Fibroblast of the aortic adventitia (primary cell): ENCODE measurements at regions not wholly inside any gene's neighbourhood (a gene's known extent, or its start where the extent isn't known, plus 50 kb on each side); places are given as distances from the start of the nearest gene placed in this dataset.

Experiments
- DNase-seq: peaks from one replicate; pipeline ENCODE4 v3.0.0-alpha.2; 2010; ENCODE audit warnings: low read depth
- H3K4me3 ChIP-seq: 2 replicates; pipeline ENCODE4 v1.5.1; 2011; ENCODE audit warnings: low read depth, mild to moderate bottlenecking, control low read depth, low read length, moderate library complexity
- CTCF ChIP-seq: IDR thresholded peaks from 2 replicates; pipeline ENCODE4 v1.5.1; 2011; ENCODE audit warnings: mild to moderate bottlenecking, low read length, control low read depth, inconsistent platforms; ENCODE audit not compliant: insufficient read depth

DNA sequence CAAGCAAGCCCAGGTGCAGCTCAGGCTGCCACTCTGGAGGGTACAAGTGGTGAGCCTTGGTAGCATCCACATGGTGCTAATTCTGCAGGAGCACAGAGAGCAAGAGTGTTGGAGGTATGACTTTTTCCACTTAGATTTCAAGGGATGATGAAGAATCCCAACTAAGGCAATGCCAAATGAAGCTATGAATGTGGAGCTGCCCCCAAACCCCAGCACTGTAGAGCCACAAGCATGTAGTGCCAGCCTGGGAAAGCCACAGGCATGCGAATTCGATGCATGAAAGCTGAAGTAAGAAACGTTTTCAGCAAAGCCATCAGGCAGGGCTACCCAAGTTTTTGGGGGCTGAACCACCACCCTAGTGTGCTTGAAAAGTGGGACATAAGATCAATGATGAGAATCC lies 251.1 kb downstream of the HAO1 start:
- TF ChIP-seq CTCF = no peak
- DNase-seq = no peak
- H3K4me3 ChIP-seq = no peak overlapping the region

DNA sequence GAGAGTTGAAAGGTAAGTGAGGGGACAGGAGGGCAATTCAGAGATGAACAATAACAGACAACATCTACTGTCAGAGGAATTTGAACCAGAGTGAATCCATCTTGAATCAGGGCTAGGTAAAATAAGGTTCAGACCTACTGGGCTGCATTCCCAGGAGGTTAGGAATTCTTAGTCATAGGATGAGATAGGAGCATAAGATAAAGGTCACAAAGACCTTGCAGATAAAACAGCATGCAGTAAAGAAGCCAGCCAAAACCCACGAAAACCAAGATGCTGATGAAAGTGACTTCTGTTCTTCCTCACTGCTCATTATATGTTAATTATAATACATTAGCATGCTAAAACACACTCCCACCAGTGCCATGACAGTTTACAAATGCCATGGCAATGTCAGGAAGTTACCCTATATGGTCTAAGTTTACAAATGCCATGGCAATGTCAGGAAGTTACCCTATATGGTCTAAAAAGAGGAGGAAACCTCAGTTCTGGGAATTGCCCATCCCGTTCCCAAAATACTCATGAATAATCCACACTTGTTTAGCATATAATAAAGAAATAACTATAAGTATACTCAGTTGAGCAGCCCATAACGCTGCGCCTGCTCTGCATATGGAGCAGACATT lies 248.5 kb downstream of the HAO1 start:
- H3K4me3 ChIP-seq = no peak overlapping the region
- no peak for TF ChIP-seq CTCF
- peak; percentile 50 for DNase-seq

- DNase-seq = no peak
These were observed 247.8 kb downstream of the HAO1 start for GRCh38 chr20:7692478-7692877.

DNA sequence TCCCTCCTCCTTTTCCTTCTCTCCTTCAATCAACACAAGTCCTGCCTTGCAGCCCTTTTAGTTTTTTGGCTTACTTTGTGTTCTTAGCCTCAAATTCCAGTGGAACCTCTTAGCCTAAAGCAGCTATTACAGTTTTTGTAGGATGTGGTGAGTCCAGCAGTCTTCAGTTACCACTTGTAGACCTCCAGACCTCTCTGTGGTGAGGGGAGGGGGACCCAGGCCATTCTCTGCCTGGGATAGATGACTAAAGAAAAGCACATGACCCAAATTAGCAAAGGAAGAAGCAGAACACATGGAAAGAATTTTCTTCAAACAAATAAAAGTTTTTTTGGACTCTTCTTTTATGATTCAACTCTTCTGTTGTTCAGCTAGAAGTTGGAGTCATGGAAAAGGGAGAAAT lies 246.5 kb downstream of the HAO1 start:
- H3K4me3 ChIP-seq = no peak overlapping the region
- no peak for TF ChIP-seq CTCF
- peak; percentile 53 for DNase-seq

More at GRCh38 chr20:7692478-7692877, 247.8 kb downstream of the HAO1 start:
- H3K4me3 ChIP-seq = no peak overlapping the region
- TF ChIP-seq CTCF = no peak

DNA sequence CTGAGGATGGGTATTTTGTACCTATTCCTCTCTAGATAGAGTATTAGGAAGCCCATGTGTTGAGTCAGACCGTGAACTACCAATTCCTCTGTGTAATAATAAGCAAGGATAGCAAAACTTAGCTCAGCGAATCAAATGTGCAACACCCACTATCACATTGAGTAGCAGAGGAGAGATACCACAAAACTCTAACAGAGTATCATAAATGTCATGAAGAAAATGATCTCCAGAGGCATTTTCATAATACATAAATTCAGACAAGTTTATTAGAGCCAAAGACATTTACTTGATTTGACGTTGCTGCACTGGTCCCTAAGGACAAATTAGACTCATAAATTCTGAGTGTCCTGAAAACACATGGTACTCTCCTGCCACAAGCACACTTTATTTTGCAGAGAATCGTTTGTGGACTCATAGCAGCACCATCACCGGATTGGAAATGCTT lies 245.2 kb downstream of the HAO1 start:
- TF ChIP-seq CTCF = no peak

DNA sequence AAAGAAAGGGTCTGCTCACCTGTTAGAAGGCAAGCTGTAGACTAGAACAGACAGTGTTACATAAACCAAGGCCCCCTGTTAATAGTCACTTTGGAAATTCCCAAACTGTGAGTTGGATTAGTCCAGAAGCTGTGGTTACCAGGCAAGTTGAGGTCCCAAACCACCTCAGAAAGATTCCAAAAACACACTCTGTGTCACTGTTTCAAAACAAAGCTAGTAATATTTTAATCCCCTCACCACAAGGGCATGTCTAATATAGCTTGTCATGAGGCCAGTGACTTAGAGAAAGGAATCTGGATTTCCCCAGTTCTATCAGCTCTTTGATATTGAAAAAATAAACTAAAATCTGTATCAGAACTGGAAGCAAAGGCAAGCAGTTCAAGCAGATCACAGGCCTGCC lies 244.6 kb downstream of the HAO1 start:
- TF ChIP-seq CTCF = no peak
- no peak overlapping the region for H3K4me3 ChIP-seq
- DNase-seq = peak; percentile 85

More for the DNA sequence above, 245.2 kb downstream of the HAO1 start:
- DNase-seq = peak; percentile 51
- no peak overlapping the region for H3K4me3 ChIP-seq

GRCh38 chr20:7696311-7696710 lies 243.9 kb downstream of the HAO1 start:
- no peak for TF ChIP-seq CTCF
- no peak overlapping the region for H3K4me3 ChIP-seq
- peak; percentile 38 for DNase-seq
